Type B pancreatic cell (in vitro differentiated cells): ENCODE measurements at regions not wholly inside any gene's neighbourhood (a gene's known extent, or its start where the extent isn't known, plus 50 kb on each side); places are given as distances from the start of the nearest gene placed in this dataset.

Experiments
- DNase-seq: peaks from one replicate; pipeline ENCODE4 v3.0.0; 2021; ENCODE audit warnings: mixed read lengths; ENCODE audit not compliant: unreplicated experiment; ENCODE audit errors: extremely low spot score
- H3K27ac Mint-ChIP-seq: 2 replicates; pipeline ENCODE4 v1.8.0; 2021; ENCODE audit warnings: mild to moderate bottlenecking, mixed read lengths
- H3K27me3 Mint-ChIP-seq: 2 replicates; pipeline ENCODE4 v1.8.0; 2021; ENCODE audit warnings: mixed read lengths
- H3K36me3 Mint-ChIP-seq: 2 replicates; pipeline ENCODE4 v1.8.0; 2021; ENCODE audit warnings: mixed read lengths
- H3K4me1 Mint-ChIP-seq: one replicate; pipeline ENCODE4 v1.8.0; 2021; ENCODE audit warnings: mixed read lengths; ENCODE audit not compliant: unreplicated experiment
- H3K4me3 Mint-ChIP-seq: 2 replicates; pipeline ENCODE4 v1.8.0; 2021; ENCODE audit warnings: mild to moderate bottlenecking, mixed read lengths
- H3K9me3 Mint-ChIP-seq: 2 replicates; pipeline ENCODE4 v1.8.0; 2021; ENCODE audit warnings: mixed read lengths
- TF ChIP-seq, protein P1 (sequence below): fragments of 200-600 bp; sonication (generic); conservative IDR thresholded peaks from 2 replicates; pipeline ENCODE4 v1.5.0; 2021; ENCODE audit warnings: antibody characterized with exemption, mild to moderate bottlenecking

DNA sequence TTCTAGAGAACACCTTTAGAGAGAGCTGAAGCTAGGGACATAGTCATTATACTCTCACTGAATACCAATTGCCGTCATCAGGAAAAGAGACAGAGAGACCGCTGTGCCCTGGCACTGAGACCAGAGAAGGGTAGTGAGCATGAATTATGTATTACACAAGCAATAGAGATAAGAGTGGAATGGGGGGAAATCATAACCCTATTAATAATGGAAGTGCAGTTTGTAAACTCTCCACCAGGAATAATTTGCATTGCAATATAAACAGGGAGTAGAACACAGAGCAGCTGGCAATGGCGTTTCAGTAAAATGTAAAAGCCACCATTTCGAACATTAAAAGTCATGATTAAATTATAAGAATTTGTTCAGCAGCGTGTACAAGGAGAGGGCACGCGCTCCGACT is 244.5 kb downstream of the MAFB start:
- H3K9me3 Mint-ChIP-seq, result no peaks in the 10 kb centered on the region
- peaks cover 31% of the 10 kb centered on the region for H3K4me1 Mint-ChIP-seq
- no peak overlapping the region for H3K27ac Mint-ChIP-seq
- TF ChIP-seq, protein P1, sequence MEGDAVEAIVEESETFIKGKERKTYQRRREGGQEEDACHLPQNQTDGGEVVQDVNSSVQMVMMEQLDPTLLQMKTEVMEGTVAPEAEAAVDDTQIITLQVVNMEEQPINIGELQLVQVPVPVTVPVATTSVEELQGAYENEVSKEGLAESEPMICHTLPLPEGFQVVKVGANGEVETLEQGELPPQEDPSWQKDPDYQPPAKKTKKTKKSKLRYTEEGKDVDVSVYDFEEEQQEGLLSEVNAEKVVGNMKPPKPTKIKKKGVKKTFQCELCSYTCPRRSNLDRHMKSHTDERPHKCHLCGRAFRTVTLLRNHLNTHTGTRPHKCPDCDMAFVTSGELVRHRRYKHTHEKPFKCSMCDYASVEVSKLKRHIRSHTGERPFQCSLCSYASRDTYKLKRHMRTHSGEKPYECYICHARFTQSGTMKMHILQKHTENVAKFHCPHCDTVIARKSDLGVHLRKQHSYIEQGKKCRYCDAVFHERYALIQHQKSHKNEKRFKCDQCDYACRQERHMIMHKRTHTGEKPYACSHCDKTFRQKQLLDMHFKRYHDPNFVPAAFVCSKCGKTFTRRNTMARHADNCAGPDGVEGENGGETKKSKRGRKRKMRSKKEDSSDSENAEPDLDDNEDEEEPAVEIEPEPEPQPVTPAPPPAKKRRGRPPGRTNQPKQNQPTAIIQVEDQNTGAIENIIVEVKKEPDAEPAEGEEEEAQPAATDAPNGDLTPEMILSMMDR, result peak; percentile 22
- H3K36me3 Mint-ChIP-seq, result no peaks in the 10 kb centered on the region
- H3K4me3 Mint-ChIP-seq, result no peak overlapping the region
- no peak for DNase-seq
- no peaks in the 10 kb centered on the region for H3K27me3 Mint-ChIP-seq

DNA sequence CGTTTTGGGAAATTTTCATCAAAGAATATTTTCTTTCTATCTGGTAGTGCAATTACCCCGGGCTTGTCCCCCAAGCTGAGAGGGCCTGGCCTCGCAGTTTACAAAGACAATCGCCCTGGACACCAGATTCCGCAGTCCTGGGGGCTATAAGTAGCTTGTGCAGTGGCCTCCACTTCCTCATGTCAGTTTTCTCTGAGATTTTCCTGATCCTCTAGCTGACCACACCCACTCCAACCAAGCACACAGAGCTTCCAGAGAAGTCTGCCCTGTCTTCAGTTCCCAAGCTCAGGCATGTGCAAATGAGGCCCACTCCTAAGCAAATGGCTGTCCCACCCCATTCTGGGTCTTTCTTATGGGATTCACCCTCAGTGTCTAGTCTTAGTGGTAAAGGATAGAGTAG is 245.3 kb downstream of the MAFB start:
- Mint-ChIP-seq H3K36me3 (no peaks in the 10 kb centered on the region), H3K27ac (no peak overlapping the region), H3K9me3 (no peaks in the 10 kb centered on the region), H3K4me1 (peaks cover 31% of the 10 kb centered on the region), H3K27me3 (no peaks in the 10 kb centered on the region), H3K4me3 (no peak overlapping the region)
- TF ChIP-seq, protein P1, result no peak
- no peak for DNase-seq

DNA sequence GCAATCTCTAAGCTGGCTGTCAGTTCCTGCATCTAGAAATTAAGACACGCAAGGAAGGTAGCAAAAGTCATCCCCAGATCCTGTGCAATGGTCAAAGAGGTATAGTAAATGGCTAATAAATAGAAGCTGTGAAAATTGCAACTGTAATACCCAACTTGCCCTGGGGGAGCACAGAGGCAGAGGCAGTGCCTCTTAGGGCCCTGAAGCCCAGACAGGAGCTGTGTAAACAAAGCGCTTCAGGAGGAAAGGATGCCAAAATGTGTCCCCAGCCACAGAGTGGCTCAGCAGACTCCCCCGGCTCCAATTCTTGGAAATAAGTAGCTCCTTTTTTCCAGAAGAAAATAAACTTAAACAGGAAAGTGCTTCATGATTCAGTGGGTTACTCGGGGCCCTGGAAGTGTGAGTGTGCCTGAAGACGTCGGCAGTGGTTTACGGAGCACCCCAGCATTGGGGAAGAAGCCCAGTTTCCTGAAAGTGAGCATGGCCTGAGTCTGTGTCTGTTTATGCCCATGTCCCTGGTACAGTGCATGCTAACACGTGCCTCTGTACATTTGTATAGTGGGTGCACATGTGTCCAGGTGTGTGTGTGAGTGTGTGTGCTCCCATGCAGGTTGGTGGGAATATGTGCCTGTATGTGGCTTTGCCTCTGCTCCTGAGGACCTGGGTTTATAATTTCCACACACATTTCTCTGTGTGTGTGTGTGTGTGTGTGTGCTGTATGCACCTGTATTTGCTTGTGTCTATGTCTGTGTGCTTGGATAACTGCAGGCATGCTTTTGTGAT is 246.7 kb downstream of the MAFB start:
- peaks cover 26% of the 10 kb centered on the region for H3K4me1 Mint-ChIP-seq
- TF ChIP-seq, protein P1, result peak; percentile 51
- H3K9me3 Mint-ChIP-seq, result no peaks in the 10 kb centered on the region
- H3K27ac Mint-ChIP-seq, result no peak overlapping the region
- no peak for DNase-seq
- no peak overlapping the region for H3K4me3 Mint-ChIP-seq
- H3K36me3 Mint-ChIP-seq, result no peaks in the 10 kb centered on the region
- H3K27me3 Mint-ChIP-seq, result no peaks in the 10 kb centered on the region

DNA sequence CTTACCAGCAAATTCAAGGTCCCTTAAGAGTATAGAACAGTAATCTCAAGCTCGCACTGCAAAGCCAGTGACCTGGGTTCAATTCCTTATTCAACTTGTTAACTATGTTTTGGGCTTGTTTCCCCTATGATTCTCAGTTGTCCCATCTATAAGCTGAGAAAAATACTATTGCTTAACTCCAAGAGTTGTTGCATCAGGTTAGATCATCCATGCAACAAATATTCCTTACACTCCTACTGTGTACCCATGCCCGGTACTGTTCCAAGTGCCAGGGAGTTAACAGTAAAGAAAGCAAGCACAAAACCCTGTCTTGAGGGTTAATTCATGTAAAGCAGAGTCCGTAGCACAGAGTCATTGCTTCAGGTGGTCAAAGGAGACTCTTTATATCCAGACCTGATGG is 247.3 kb downstream of the MAFB start:
- no peaks in the 10 kb centered on the region for H3K27me3 Mint-ChIP-seq
- H3K4me1 Mint-ChIP-seq, result peaks cover 20% of the 10 kb centered on the region
- H3K9me3 Mint-ChIP-seq, result no peaks in the 10 kb centered on the region
- no peak for DNase-seq
- no peak overlapping the region for H3K4me3 Mint-ChIP-seq
- no peak overlapping the region for H3K27ac Mint-ChIP-seq
- H3K36me3 Mint-ChIP-seq, result no peaks in the 10 kb centered on the region
- TF ChIP-seq, protein P1, result no peak

DNA sequence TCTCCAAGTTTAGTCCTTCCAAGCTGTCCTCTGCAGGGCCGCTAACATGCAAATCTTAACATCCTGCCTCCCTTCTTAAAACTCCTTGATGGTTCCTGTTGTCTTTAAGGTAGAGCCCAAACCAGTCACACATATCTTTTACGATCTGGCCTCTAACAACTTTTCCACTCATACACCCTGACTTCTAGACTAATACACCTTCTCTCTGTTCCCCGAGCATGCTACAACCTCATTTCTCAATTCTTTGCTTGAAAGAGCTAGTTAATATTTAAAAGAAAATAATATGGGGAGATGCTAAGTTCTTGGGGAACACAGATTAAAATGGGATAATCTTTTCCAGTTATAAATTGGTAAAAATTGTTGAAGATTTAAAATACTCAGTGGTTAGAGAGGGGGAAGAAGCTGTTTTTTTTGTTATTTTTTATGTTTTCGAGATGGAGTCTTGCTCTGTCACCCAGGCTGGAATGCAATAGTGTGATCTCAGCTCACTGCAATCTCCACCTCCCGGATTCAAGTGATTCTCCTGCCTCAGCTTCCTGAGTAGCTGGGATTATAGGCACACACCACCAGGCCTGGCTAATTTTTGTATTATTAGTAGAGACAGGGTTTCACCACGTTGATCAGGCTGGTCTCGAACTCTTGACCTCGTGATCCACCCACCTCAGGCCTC is 250.7 kb downstream of the MAFB start:
- H3K9me3 Mint-ChIP-seq, result no peaks in the 10 kb centered on the region
- H3K27ac Mint-ChIP-seq, result no peak overlapping the region
- peaks cover 8% of the 10 kb centered on the region for H3K4me1 Mint-ChIP-seq
- no peak for DNase-seq
- TF ChIP-seq, protein P1, result no peak
- no peaks in the 10 kb centered on the region for H3K27me3 Mint-ChIP-seq
- H3K36me3 Mint-ChIP-seq, result no peaks in the 10 kb centered on the region
- no peak overlapping the region for H3K4me3 Mint-ChIP-seq
